OCI-LY1 (cell line): ENCODE measurements at regions not wholly inside any gene's neighbourhood (a gene's known extent, or its start where the extent isn't known, plus 50 kb on each side); places are given as distances from the start of the nearest gene placed in this dataset.

Experiments
- EZH2 ChIP-seq: fragments of 200-600 bp; sonication (generic), shearing (Covaris generic); IDR thresholded peaks from 2 replicates; pipeline ENCODE4 v1.8.0; 2017; ENCODE audit warnings: borderline replicate concordance, mixed run types, mild to moderate bottlenecking, antibody characterized with exemption, low read length, moderate library complexity, mixed read lengths
- TF ChIP-seq, protein P1 (sequence below): fragments of 200-600 bp; sonication (generic), shearing (Covaris generic); IDR thresholded peaks from 2 replicates; pipeline ENCODE4 v1.5.1; 2017; ENCODE audit warnings: mild to moderate bottlenecking, antibody characterized with exemption, low read length, moderate library complexity, mixed read lengths

DNA sequence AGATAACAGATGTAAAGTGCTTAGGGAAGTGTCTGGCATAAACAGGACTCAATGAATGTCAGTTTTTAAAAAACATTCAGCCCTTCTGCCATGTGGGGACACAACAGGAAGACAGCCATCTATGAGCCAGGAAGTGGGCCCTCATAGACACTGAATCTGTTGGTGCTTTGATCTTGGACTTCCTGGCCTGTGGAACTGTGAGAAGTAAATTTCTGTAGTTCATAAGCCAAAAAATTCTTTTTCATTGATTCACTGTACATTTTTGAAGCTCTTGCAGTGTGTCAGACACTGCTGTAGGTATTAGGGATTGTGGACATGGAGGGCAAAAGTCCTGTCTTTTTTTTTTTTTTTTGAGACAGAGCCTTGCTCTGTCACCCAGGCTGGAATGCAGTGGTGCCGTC, 188.6 kb downstream of the HIPK3 start:
- TF ChIP-seq, protein P1, sequence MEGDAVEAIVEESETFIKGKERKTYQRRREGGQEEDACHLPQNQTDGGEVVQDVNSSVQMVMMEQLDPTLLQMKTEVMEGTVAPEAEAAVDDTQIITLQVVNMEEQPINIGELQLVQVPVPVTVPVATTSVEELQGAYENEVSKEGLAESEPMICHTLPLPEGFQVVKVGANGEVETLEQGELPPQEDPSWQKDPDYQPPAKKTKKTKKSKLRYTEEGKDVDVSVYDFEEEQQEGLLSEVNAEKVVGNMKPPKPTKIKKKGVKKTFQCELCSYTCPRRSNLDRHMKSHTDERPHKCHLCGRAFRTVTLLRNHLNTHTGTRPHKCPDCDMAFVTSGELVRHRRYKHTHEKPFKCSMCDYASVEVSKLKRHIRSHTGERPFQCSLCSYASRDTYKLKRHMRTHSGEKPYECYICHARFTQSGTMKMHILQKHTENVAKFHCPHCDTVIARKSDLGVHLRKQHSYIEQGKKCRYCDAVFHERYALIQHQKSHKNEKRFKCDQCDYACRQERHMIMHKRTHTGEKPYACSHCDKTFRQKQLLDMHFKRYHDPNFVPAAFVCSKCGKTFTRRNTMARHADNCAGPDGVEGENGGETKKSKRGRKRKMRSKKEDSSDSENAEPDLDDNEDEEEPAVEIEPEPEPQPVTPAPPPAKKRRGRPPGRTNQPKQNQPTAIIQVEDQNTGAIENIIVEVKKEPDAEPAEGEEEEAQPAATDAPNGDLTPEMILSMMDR = no peak
- TF ChIP-seq EZH2 = no peak
